GM20000 (cell line): ENCODE measurements at regions not wholly inside any gene's neighbourhood (a gene's known extent, or its start where the extent isn't known, plus 50 kb on each side); places are given as distances from the start of the nearest gene placed in this dataset.

Experiments
- DNase-seq: peaks from one replicate; pipeline ENCODE4 v3.0.0; 2012; ENCODE audit warnings: low spot score
- CTCF ChIP-seq: IDR thresholded peaks from 2 replicates; pipeline ENCODE4 v1.5.1; 2012; ENCODE audit warnings: mild to moderate bottlenecking, control low read depth; ENCODE audit errors: extremely low read depth, missing control alignments

GRCh38 chr18:60267391-60268058 lies 105.0 kb downstream of the MC4R start:
- TF ChIP-seq CTCF: no peak
- no peak for DNase-seq

- no peak for DNase-seq
- TF ChIP-seq CTCF: no peak
Measured at GRCh38 chr18:60266558-60266957, 106.0 kb downstream of the MC4R start.

- no peak for TF ChIP-seq CTCF
Measured at GRCh38 chr18:60259052-60259681, 113.4 kb downstream of the MC4R start.

GRCh38 chr18:60249388-60249787 lies 123.2 kb downstream of the MC4R start:
- TF ChIP-seq CTCF: no peak
- DNase-seq: no peak

More at GRCh38 chr18:60259052-60259681, 113.4 kb downstream of the MC4R start:
- no peak for DNase-seq

GRCh38 chr18:60248336-60249330 lies 123.9 kb downstream of the MC4R start:
- TF ChIP-seq CTCF: no peak
- no peak for DNase-seq

- no peak for DNase-seq
- TF ChIP-seq CTCF: no peak
Measured at GRCh38 chr18:60247103-60247502, 125.5 kb downstream of the MC4R start.
